ENCODE measurements at regions not wholly inside any gene's neighbourhood (a gene's known extent, or its start where the extent isn't known, plus 50 kb on each side); places are given as distances from the start of the nearest gene placed in this dataset.

DNA sequence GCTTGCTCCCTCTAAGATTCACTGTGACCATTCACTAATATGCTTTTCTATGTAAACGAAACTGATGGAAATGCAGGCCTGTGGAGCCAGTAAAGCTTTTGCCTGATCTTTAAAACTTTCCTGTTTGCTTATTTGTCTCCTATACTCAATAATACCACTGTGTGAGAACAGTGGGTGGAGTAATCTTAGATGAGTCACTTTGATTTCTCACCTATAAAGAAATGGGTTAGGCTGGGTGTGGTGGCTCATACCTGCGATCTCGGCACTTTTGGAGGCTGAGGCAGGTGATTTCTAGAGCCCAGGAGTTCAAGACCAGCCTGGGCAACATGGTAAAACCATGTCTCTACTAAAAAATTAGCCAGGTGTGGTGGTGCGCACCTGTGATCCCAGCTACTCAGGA, 70.8 kb downstream of the RWDD3 start:
- TF ChIP-seq EZH2 (IDR thresholded peaks at IDR 0.05; ENCODE audit: insufficient read depth, poor library complexity, severe bottlenecking) (no peak), EZH2phosphoT487 (IDR thresholded peaks at IDR 0.05; ENCODE audit: insufficient read depth, low read depth) (no peak)
